Right kidney (tissue), 1 donor: ENCODE measurements at regions not wholly inside any gene's neighbourhood (a gene's known extent, or its start where the extent isn't known, plus 50 kb on each side); places are given as distances from the start of the nearest gene placed in this dataset.

ENCODE experiments used
- DNase-seq: peaks from one replicate; pipeline ENCODE4 v3.0.0-alpha.2; 2016

DNA sequence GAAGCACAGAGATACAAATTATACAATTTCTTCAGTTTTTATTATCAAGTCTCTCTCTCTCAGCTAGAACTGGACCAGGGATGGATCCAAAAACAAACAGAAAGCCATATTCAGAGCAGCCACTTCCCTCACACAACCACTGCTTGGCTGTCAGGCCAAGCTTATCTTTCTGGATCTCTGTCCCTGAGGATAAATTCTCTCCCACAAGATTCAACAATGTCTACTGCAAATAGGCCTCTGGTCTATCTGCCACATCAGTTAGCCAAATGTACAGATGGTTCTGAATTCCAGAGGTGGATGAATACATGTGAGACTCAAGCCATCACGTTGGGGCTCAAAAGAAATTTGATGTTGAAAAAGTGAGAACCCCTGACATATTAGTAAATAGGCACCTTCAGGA, 350.9 kb downstream of the LTN1 start:
- DNase-seq: no peak

DNA sequence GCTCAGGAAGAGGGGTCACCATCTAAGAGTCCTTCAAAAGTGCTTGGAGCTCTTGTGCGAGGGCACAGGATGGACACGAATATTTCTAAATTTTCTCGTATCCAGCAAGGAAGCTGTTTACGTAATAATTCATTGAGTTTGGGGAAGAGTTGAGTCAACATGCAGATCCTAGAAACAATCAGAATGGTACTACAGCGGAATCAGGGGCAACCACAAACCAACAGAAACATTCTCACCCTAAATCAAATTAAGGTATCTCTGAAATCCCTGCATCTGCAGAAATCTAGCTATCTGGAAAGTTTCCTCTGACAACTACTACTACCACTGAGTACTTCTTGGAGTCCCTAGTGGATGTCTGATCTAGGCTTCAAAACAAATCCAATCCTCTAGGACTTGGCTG, 352.4 kb downstream of the LTN1 start:
- DNase-seq: no peak

DNA sequence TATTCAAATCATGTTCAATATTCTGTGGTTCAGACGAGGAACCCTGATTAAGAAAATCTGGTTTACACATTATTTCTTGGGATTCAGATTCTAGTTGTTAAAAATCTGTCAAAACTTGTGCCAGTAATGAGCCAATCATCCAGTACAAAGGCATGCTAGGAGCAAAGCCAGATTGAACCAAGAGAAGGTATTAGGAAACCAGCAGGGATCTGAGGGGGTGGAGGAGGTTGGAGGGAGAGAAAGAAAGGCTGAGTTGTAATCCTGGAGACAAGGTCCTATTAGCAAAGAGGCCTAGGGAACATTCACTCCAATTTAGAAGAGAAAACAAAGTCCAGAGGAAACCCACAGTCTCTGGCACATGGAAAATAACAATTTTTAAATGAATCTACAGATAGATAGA, 352.9 kb downstream of the LTN1 start:
- DNase-seq: no peak

DNA sequence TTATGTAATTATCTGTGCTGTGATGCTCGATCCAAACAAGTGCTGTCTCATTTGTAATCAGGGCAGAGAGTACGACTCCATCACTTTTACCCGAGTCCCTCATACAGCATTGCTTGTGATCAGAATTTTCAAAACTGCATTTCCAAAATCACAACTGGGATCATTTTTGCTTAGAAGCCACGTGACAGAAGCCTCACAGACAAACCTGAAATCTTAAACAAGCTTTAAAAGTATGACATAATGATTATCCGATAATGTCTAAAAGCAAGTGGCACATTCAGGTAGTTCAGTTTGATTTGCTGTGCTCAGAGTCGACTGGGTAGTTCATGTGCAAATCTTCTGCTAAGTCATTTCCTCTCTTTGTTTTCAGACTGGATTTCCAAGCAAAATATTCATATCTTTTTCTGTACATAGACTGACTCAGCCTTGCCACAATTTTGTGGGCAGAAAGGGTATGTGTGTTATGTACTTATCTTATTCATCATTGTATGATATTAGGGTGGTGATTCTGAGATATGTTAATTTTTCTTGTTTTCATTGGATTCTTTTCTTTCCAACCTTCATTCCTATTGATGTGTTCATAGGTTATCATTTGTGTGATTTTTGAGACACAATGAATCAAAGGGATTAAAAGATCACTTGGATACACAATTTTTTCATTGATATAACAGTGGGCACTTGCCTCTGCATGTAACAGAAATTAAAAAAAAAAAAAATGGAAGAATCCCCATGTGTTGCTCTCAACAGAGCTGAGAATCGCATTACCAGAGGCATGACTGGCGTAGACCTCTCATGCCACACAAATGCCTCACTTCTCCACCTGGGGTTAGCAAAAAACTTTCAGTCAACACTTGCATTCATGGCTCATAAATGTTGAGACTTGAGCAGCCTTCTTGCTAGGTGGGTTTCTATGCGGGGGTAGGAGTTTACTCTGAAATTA, 355.7 kb downstream of the LTN1 start:
- DNase-seq: no peak

DNA sequence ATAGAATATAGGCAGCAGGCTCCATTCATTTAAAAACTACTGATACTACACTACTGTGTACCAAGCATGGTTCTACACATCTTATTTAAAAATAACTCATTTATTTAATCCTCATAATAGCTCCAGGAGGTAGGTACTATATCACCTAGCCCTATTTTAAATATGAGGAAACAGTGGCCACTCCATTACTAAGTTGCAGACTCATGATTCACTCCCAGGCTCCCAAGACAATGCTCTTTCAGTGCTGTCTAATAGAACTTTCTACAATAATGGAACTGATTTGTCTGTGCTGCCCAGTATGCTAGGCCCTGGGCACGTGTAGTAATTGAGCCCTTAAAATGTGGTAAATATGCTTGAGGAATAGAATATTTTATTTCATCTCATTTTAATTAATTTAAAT, 357.1 kb downstream of the LTN1 start:
- no peak for DNase-seq

DNA sequence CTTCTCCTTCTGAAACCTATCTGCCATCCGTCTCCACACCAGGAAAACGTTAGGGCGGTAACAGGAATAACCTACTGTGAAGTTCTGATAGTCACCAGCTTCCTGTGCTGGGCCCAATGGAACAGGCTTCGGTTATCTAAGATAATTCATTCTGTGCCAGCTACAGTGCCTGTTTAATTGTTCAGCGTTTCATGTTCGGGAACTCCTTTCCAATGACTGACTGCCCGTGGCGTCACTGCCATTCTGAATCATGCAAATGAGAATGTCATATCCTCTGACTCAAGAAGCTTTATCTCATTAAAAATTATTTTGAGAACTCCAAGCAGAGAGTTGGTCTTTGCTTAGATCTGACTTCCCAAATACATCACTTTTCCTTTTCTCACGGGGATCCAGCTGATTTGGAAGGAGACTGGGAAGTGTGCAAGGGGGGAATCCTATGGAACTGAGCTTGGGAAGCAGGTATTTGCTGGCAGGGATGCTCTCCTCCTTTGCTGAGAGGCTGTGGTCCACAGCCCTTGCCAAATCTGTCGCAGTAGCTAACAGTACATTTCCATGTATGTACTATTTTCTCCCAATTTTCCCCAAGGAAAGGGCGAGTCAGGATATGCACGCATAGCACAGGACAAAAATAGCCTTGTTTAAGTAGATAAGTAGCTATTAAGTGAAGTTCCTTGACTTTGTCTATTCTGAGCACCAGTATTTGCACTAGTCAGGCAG, 358.7 kb downstream of the LTN1 start:
- DNase-seq: no peak

DNA sequence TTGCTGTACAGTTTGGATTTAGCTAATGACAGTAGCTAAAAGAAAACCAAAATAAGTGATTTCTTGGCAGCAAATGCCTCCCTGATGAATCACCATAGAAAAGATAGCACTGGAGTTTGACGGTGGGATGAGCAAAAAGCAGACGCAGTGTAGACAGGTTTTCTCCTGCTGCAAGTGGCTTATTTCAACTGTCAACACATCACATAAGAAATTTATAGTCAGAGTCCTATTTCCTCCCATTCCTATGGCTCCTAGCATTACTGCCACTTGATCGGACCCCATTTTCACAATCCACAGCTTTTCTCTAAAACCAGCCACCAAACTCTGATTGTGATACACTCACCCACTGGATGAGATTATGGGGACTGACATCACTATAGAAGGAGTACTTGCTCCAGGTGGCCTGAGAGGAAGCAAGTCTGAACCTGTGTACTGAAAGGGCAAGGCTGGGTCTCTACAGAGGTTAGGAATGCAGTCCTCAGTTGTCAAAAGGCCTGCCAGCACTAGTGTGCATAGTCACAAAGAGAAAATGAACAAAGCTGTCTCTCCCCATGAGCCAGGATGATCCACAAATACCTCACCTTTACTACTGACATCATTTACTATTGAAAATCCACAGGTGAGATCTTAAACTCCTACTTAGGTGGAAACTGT, 359.8 kb downstream of the LTN1 start:
- DNase-seq: no peak

DNA sequence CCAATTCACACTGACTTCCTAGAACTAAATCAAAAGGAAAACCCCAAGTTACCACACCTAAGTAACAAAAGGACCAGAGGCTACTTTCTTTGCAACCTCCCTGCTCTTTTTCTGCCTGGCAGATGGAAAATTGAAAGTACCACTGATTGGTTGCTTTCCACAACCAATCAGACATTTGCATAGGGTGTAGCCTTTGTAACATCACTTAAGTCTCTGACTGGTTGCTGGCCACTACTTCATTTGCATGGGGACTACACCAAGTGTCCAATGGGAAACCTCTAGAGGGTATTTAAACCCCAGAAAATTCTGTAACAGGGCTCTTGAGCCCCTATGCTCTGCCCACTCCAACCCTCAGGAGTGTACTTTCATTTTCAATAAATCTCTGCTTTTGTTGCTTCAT, 365.0 kb downstream of the LTN1 start:
- DNase-seq: no peak

DNA sequence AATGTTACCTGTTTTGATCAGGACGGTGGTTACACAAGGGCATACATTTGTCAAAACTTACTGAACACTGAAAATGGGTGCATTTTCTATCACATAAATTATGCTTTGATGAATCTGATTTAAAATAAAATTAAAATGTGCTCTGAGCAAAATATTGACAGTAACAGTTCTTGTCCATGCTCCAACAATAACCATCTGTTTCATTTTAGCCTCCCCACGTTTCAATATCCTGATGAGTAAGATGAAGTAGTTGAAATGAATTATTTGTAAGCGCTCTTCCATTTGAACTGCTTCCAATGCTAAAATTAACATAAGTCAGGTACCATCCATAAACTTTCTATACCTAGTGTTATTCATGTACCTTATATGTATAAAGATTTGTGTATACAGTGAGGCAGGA, 365.4 kb downstream of the LTN1 start:
- no peak for DNase-seq

DNA sequence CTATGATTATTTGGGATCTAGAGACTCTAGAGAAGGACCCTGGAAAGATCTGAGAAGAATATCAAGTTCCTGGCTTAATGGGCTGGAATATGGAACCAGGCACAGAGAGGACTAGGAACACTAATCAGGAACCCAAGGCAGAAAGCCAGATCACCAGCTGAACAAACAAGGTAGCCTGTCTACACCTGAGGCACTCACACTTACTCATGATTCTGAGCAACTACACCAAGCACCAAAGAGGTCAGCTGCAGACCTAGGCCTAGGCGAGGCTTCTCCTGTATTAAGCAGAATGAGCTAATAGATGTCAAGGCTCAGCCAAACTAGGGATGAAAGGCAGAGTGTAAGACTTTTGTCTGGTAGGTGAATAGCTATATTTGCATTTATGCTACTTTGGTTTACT, 368.1 kb downstream of the LTN1 start:
- no peak for DNase-seq

DNA sequence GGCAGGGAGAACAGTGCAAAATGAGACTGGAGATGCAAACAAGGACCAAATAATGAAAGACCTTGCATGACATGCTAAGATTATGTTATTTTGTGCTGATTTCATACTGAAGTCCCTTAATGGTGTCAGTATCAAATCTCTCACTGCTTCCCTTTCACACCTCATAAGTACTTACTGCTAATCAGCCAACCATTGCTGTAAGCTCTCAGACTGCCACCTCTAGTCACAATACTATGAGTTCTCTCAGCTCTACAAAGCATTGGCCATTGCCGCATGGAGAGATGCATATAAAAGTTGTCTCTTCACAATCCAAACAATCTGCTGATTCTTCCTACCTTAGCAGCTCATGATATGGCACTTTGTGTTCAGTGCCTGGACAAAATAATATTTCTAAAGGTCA, 375.4 kb downstream of the LTN1 start:
- no peak for DNase-seq

DNA sequence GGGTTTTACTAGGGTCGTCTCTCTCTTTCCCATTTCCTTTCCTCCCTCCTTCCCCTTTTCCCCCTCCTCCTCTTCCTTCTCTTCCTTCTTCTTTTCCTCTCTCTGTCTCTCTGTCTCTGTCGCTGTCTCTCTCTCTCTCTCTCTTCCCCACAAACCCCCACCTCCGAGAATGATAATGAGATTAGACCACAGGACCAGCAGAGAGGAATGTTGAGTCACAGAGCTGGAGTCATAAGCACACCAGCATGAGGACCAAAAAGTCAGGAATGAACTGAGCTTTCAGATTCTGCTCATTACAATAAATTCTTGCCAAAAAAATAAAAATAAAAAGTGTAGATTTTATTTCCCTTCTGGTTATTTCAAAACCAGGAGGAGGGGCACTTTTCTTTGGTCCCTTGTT, 377.4 kb downstream of the LTN1 start:
- DNase-seq: no peak

DNA sequence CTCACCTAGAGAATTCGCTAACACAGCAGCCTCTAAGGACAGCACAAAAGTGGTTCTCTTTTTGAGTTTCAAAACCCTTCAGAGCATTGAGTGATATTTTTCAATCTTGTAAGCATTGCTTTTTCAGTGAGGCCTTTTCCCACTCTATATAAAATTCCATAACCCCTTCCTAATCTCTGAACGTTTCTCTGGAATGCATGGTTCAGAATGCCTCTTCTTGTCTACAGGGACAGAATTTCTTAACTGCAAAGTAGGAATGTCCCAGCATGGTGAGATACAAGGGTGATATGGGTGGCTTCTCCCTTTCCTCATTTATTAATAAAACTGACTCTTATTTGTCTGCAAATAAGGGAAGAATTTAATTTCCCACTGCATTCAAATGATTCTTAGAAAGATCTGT, 377.9 kb downstream of the LTN1 start:
- no peak for DNase-seq

DNA sequence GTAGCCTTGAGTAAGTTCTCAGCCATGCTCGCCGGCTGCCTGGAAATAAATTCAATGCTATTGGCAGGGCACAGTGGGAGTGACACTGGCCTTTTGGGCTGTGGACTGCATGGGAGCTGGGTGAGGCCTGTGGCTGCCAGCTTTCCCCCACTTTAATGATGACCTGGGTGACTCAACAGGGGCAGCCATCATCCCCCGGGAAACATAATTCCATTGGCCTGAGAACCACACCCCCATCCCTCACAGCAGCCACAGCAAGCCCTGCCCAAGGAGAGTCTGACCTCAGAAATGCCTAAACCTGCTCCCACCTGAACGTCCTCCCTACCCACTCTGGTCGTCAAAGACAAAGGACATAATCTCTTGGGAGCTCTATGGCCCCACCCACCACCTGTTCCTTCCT, 384.0 kb downstream of the LTN1 start:
- DNase-seq: no peak

DNA sequence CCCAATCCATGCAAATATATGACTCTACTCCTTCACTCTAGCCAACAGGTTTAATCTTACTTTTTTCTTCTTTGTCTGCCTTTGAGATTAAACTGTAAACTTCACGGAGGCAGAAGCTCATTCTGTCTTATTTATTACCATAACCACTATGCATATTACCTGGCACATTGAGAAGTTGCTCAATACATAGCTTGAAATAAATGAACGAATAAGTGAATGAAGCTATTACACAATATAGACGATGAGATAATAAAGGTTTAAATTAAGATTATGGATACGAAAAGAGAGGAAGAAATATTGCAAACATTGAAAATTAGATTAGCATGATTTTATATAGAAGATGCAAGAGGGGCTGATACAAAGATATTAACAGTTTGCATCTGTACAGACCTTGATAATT, 385.1 kb downstream of the LTN1 start:
- DNase-seq: no peak

DNA sequence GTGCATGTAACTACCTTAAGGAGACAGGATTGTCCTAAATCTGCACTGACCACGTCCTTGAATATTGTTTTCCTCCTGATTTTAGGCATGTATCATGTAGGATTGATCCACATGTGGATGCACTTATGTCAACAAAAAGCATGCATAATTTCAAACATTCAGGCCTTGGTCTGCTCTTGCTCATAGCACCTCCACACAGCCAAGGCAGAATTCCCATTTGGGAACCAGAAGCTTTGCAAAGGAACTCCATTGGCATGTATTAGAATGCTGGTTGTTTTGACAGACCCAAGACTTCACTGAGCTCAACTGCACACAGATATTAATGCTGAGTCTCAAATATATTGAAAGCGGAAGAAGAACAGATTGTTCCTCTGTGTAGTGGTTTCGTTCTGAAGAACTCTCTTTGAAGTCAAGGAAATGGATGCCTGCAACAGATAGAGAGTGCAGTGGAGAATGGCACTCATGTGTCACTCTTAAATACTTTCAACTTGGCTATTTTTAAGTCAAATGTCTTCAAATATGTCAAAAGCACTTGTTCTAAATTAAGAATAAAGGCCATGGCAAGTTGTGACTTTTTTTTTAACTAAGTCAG, 387.6 kb downstream of the LTN1 start:
- DNase-seq: no peak

DNA sequence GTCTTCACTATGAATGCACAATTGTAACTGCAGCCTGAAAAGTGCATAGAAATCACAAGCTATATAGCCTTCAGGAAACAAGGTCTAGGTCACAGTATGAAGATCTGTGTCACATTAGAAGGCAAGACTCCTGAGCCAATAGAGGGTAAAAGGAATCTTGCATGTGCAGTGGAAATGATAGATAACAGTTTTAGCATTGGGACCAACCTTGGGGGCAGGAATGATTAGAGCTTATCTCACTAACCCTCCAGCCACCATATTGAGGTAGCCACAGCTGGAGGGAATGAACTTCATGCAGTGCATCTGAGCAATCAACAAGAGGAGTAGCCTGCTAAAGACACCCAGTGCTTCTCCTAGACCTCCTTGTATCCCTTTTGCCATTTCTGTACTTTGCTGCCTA, 390.1 kb downstream of the LTN1 start:
- DNase-seq: no peak

DNA sequence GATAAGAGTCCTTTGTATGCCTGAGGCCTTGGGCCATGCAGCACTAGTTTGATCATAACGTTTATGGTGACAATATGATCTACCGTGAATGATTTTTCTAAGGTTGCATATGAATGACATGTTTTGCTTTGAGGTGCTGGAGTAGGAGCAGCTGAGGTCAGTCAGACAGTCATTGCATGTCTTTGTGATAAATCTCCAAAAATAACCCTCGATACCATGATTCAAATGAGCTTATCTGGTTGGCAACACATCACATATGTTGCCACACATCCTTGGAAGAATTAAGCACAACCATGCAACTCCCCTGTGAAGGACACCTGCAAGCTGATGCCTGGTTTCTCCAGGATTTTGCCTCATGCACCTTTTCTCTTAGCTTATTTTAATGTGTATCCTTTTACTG, 394.5 kb downstream of the LTN1 start:
- no peak for DNase-seq

DNA sequence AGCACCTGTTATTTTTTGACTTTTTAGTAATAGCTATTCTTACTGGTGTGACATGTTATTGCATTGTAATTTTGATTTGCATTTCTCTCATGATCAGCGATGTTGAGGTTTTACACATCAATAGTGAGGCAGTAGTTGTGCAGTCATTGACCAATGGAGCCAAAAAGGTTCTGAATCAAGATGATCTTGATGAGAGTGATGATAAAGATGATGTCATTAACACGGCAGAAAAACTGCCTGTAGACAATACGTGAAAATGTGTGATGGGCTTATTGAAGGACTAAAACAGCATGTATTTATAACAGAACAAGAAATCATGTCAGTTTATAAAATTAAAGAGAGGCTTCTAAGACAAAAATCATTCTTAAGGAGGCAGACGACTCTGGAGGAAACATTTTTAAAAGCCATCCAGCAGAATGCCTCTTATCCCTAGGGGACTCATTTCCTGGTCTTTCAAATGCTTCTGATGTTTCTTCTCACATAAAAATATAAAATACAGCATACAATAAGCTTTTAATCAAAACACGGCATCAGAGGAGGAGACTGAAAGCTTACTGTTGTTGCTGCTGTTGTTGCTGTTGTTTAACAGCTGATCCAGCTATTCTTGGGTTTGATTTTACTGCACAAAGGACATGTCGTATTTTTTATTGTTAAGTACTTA, 400.3 kb downstream of the LTN1 start:
- DNase-seq: no peak

DNA sequence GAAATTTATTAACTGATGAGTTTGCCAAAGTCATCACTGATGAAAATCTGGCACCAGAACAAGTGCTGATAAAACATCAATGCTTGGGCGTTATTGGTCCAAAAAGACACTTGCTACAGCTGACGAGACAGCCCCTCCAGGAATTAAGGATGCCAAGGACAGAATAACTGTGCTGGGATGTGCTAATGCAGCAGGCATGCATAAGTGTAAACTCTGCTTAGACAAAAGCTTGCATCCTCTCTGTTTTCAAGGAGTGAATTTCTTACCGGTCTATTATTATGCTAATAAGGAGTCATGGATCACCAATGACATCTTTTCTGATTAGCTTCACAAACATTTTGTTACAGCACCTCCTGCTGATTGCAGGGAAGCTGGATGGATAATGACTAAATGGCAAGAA, 402.0 kb downstream of the LTN1 start:
- no peak for DNase-seq

DNA sequence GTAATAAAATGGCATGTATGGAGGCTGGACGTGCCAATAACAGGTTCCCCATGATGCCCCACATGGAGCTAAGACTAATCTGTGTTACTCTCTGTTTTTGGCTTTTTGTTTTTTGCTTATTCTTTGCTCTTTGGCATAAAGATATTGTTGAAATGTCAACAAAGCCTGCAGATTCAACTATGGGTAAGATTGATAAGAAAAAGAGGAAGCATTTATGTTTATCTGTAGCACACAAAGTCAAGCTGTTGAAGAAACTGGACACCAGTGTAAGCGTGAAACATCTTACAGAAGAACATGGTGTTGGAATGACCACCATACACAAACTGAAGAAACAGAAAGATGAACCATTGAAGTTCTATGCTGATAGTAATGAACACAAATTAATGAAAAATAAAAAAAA, 402.7 kb downstream of the LTN1 start:
- no peak for DNase-seq

DNA sequence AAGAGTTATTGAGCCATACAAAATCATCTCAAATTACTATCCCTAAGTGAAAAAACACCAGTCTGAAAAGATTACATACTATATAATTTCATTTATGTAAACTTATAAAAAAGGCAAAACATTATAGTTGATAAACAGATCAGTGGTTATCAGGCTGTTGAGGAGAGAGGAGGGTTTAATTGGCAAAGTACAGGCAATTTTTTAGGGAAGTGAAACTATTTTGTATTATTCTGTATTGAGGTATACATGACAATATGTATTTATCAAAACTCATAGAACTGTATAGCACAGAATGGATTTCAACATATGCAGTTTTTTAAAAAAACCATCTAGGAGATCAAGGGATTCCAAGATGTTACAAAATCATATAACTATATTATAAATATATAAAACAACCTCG, 403.7 kb downstream of the LTN1 start:
- DNase-seq: no peak

DNA sequence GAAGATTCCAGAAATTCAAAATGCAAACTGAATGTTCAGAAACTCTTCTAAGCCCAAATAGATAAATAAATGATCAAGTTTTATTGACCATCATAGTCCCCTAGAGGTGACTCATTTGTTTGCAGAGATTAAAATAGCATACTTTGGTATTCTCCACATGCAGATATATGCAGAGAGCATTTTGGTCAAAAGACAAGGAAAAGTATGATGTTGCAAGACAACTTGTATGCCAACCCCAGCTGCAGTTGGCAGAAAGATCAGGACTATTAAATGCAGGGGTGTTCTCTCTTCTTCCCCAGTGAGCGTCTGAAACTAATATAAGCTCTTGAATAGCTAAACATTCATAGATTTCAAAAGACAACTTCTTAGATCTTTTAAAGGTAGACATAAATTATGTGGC, 404.9 kb downstream of the LTN1 start:
- DNase-seq: no peak
